SK-N-MC (cell line): ENCODE measurements at regions not wholly inside any gene's neighbourhood (a gene's known extent, or its start where the extent isn't known, plus 50 kb on each side); places are given as distances from the start of the nearest gene placed in this dataset.

Experiments used
- EZH2 ChIP-seq: fragments of 200-600 bp; sonication (generic); IDR thresholded peaks from one replicate; pipeline ENCODE4 v1.6.1; 2017; ENCODE audit warnings: antibody characterized with exemption
- FOXP2 ChIP-seq: optimal IDR thresholded peaks from 2 replicates; pipeline ENCODE3; 2011; ENCODE audit warnings: mild to moderate bottlenecking, moderate library complexity; ENCODE audit not compliant: insufficient read depth; ENCODE audit errors: extremely low read length, control extremely low read depth
- POLR2AphosphoS5 ChIP-seq: IDR thresholded peaks from 2 replicates; pipeline ENCODE4 v1.6.1; 2012; ENCODE audit warnings: mild to moderate bottlenecking, low read depth, low read length, borderline replicate concordance

GRCh38 chr11:91396236-91397133, 828.1 kb upstream of the FAT3 start:
- TF ChIP-seq POLR2AphosphoS5 (no peak), EZH2 (no peak), FOXP2 (no peak)
